ENCODE measurements at regions not wholly inside any gene's neighbourhood (a gene's known extent, or its start where the extent isn't known, plus 50 kb on each side); places are given as distances from the start of the nearest gene placed in this dataset.

GRCh38 chr4:163603257-163603656 is 108.8 kb downstream of the TMA16 start:
- Histone ChIP-seq H3K27me3 (ENCODE audit: insufficient read depth, low read length) (0 out of 2 replicates have a peak, but pooled peaks cover 8% of the 10 kb centered on the region), H3K4me3 (ENCODE audit: low read depth, low read length) (no peak overlapping the region), H3K27ac (ENCODE audit: low read depth, low read length) (no peak overlapping the region), H3K36me3 (ENCODE audit: insufficient read depth, low read length) (no peaks in the 10 kb centered on the region), H2AFZ (ENCODE audit: low read length, unreplicated experiment) (no peak overlapping the region), H3K4me1 (ENCODE audit: control insufficient read depth, insufficient read depth, low read length, unreplicated experiment) (no peaks in the 10 kb centered on the region), H3K79me2 (ENCODE audit: control insufficient read depth, insufficient read depth, low read length, unreplicated experiment) (no peaks in the 10 kb centered on the region)

- H3K4me1 ChIP-seq (ENCODE audit: control insufficient read depth, insufficient read depth, low read length, unreplicated experiment), result no peaks in the 10 kb centered on the region
- no peak overlapping the region for H2AFZ ChIP-seq (ENCODE audit: low read length, unreplicated experiment)
- H3K27me3 ChIP-seq (ENCODE audit: insufficient read depth, low read length), result 0 out of 2 replicates have a peak, but pooled peaks cover 5% of the 10 kb centered on the region
- no peak overlapping the region for H3K27ac ChIP-seq (ENCODE audit: low read depth, low read length)
- H3K36me3 ChIP-seq (ENCODE audit: insufficient read depth, low read length), result no peaks in the 10 kb centered on the region
- H3K4me3 ChIP-seq (ENCODE audit: low read depth, low read length), result no peak overlapping the region
- no peaks in the 10 kb centered on the region for H3K79me2 ChIP-seq (ENCODE audit: control insufficient read depth, insufficient read depth, low read length, unreplicated experiment)
These were observed 112.6 kb downstream of the TMA16 start for GRCh38 chr4:163606896-163607691.

GRCh38 chr4:163609019-163609418 is 114.5 kb downstream of the TMA16 start:
- no peaks in the 10 kb centered on the region for H3K79me2 ChIP-seq (ENCODE audit: control insufficient read depth, insufficient read depth, low read length, unreplicated experiment)
- no peak overlapping the region for H3K4me3 ChIP-seq (ENCODE audit: low read depth, low read length)
- H2AFZ ChIP-seq (ENCODE audit: low read length, unreplicated experiment), result no peak overlapping the region
- H3K4me1 ChIP-seq (ENCODE audit: control insufficient read depth, insufficient read depth, low read length, unreplicated experiment), result no peaks in the 10 kb centered on the region
- no peak overlapping the region for H3K27ac ChIP-seq (ENCODE audit: low read depth, low read length)
- 0 out of 2 replicates have a peak, but pooled peaks cover 5% of the 10 kb centered on the region for H3K27me3 ChIP-seq (ENCODE audit: insufficient read depth, low read length)
- H3K36me3 ChIP-seq (ENCODE audit: insufficient read depth, low read length), result no peaks in the 10 kb centered on the region

- 0 out of 2 replicates have a peak, but pooled peaks cover 5% of the 10 kb centered on the region for H3K27me3 ChIP-seq (ENCODE audit: insufficient read depth, low read length)
- no peaks in the 10 kb centered on the region for H3K4me1 ChIP-seq (ENCODE audit: control insufficient read depth, insufficient read depth, low read length, unreplicated experiment)
- H3K79me2 ChIP-seq (ENCODE audit: control insufficient read depth, insufficient read depth, low read length, unreplicated experiment), result no peaks in the 10 kb centered on the region
- H2AFZ ChIP-seq (ENCODE audit: low read length, unreplicated experiment), result no peak overlapping the region
- no peak overlapping the region for H3K27ac ChIP-seq (ENCODE audit: low read depth, low read length)
- H3K36me3 ChIP-seq (ENCODE audit: insufficient read depth, low read length), result no peaks in the 10 kb centered on the region
- no peak overlapping the region for H3K4me3 ChIP-seq (ENCODE audit: low read depth, low read length)
These were observed 116.2 kb downstream of the TMA16 start for GRCh38 chr4:163610648-163611047.

GRCh38 chr4:163611182-163611581 is 116.7 kb downstream of the TMA16 start:
- Histone ChIP-seq H3K79me2 (ENCODE audit: control insufficient read depth, insufficient read depth, low read length, unreplicated experiment) (no peaks in the 10 kb centered on the region), H3K27ac (ENCODE audit: low read depth, low read length) (no peak overlapping the region), H2AFZ (ENCODE audit: low read length, unreplicated experiment) (no peak overlapping the region), H3K4me1 (ENCODE audit: control insufficient read depth, insufficient read depth, low read length, unreplicated experiment) (no peaks in the 10 kb centered on the region), H3K36me3 (ENCODE audit: insufficient read depth, low read length) (no peaks in the 10 kb centered on the region), H3K27me3 (ENCODE audit: insufficient read depth, low read length) (0 out of 2 replicates have a peak, but pooled peaks cover 5% of the 10 kb centered on the region), H3K4me3 (ENCODE audit: low read depth, low read length) (no peak overlapping the region)

GRCh38 chr4:163611784-163612445 is 117.4 kb downstream of the TMA16 start:
- Histone ChIP-seq H3K27ac (ENCODE audit: low read depth, low read length) (no peak overlapping the region), H3K36me3 (ENCODE audit: insufficient read depth, low read length) (no peaks in the 10 kb centered on the region), H3K27me3 (ENCODE audit: insufficient read depth, low read length) (no peaks in the 10 kb centered on the region), H3K4me1 (ENCODE audit: control insufficient read depth, insufficient read depth, low read length, unreplicated experiment) (no peaks in the 10 kb centered on the region), H3K79me2 (ENCODE audit: control insufficient read depth, insufficient read depth, low read length, unreplicated experiment) (no peaks in the 10 kb centered on the region), H2AFZ (ENCODE audit: low read length, unreplicated experiment) (no peak overlapping the region), H3K4me3 (ENCODE audit: low read depth, low read length) (no peak overlapping the region)

GRCh38 chr4:163612762-163613161 is 118.3 kb downstream of the TMA16 start:
- H3K79me2 ChIP-seq (ENCODE audit: control insufficient read depth, insufficient read depth, low read length, unreplicated experiment), result no peaks in the 10 kb centered on the region
- no peaks in the 10 kb centered on the region for H3K36me3 ChIP-seq (ENCODE audit: insufficient read depth, low read length)
- H3K27ac ChIP-seq (ENCODE audit: low read depth, low read length), result no peak overlapping the region
- no peaks in the 10 kb centered on the region for H3K27me3 ChIP-seq (ENCODE audit: insufficient read depth, low read length)
- no peaks in the 10 kb centered on the region for H3K4me1 ChIP-seq (ENCODE audit: control insufficient read depth, insufficient read depth, low read length, unreplicated experiment)
- no peak overlapping the region for H2AFZ ChIP-seq (ENCODE audit: low read length, unreplicated experiment)
- no peak overlapping the region for H3K4me3 ChIP-seq (ENCODE audit: low read depth, low read length)

GRCh38 chr4:163613383-163613782 is 118.9 kb downstream of the TMA16 start:
- Histone ChIP-seq H3K4me1 (ENCODE audit: control insufficient read depth, insufficient read depth, low read length, unreplicated experiment) (no peaks in the 10 kb centered on the region), H2AFZ (ENCODE audit: low read length, unreplicated experiment) (no peak overlapping the region), H3K36me3 (ENCODE audit: insufficient read depth, low read length) (no peaks in the 10 kb centered on the region), H3K27me3 (ENCODE audit: insufficient read depth, low read length) (no peaks in the 10 kb centered on the region), H3K4me3 (ENCODE audit: low read depth, low read length) (no peak overlapping the region), H3K27ac (ENCODE audit: low read depth, low read length) (no peak overlapping the region), H3K79me2 (ENCODE audit: control insufficient read depth, insufficient read depth, low read length, unreplicated experiment) (no peaks in the 10 kb centered on the region)

GRCh38 chr4:163614866-163615265 is 120.4 kb downstream of the TMA16 start:
- no peaks in the 10 kb centered on the region for H3K4me1 ChIP-seq (ENCODE audit: control insufficient read depth, insufficient read depth, low read length, unreplicated experiment)

GRCh38 chr4:163618845-163619244 is 124.4 kb downstream of the TMA16 start:
- Histone ChIP-seq H3K27me3 (ENCODE audit: insufficient read depth, low read length) (no peaks in the 10 kb centered on the region), H3K4me1 (ENCODE audit: control insufficient read depth, insufficient read depth, low read length, unreplicated experiment) (no peaks in the 10 kb centered on the region), H3K27ac (ENCODE audit: low read depth, low read length) (no peak overlapping the region), H3K79me2 (ENCODE audit: control insufficient read depth, insufficient read depth, low read length, unreplicated experiment) (no peaks in the 10 kb centered on the region), H3K36me3 (ENCODE audit: insufficient read depth, low read length) (no peaks in the 10 kb centered on the region), H2AFZ (ENCODE audit: low read length, unreplicated experiment) (no peak overlapping the region), H3K4me3 (ENCODE audit: low read depth, low read length) (no peak overlapping the region)

More at GRCh38 chr4:163614866-163615265, 120.4 kb downstream of the TMA16 start:
- Histone ChIP-seq H2AFZ (ENCODE audit: low read length, unreplicated experiment) (no peak overlapping the region), H3K79me2 (ENCODE audit: control insufficient read depth, insufficient read depth, low read length, unreplicated experiment) (no peaks in the 10 kb centered on the region), H3K36me3 (ENCODE audit: insufficient read depth, low read length) (no peaks in the 10 kb centered on the region), H3K4me3 (ENCODE audit: low read depth, low read length) (no peak overlapping the region), H3K27ac (ENCODE audit: low read depth, low read length) (no peak overlapping the region), H3K27me3 (ENCODE audit: insufficient read depth, low read length) (no peaks in the 10 kb centered on the region)

GRCh38 chr4:163620738-163621137 is 126.2 kb downstream of the TMA16 start:
- Histone ChIP-seq H3K79me2 (ENCODE audit: control insufficient read depth, insufficient read depth, low read length, unreplicated experiment) (no peaks in the 10 kb centered on the region), H3K36me3 (ENCODE audit: insufficient read depth, low read length) (no peaks in the 10 kb centered on the region), H3K4me1 (ENCODE audit: control insufficient read depth, insufficient read depth, low read length, unreplicated experiment) (no peaks in the 10 kb centered on the region), H3K4me3 (ENCODE audit: low read depth, low read length) (no peak overlapping the region), H2AFZ (ENCODE audit: low read length, unreplicated experiment) (no peak overlapping the region), H3K27me3 (ENCODE audit: insufficient read depth, low read length) (no peaks in the 10 kb centered on the region), H3K27ac (ENCODE audit: low read depth, low read length) (no peak overlapping the region)

Measured in ACC112 (cell line).